SU-DHL-6 (cell line): ENCODE measurements at regions not wholly inside any gene's neighbourhood (a gene's known extent, or its start where the extent isn't known, plus 50 kb on each side); places are given as distances from the start of the nearest gene placed in this dataset.

Source experiments
- CTCF ChIP-seq: fragments of 200-600 bp; sonication (generic); IDR thresholded peaks from one replicate; pipeline ENCODE4 v1.5.1; 2017; ENCODE audit warnings: antibody characterized with exemption, mild to moderate bottlenecking, low read length, moderate library complexity; ENCODE audit not compliant: insufficient read depth, poor library complexity, severe bottlenecking
- EZH2phosphoT487 ChIP-seq: fragments of 200-600 bp; sonication (generic), shearing (Covaris generic); conservative IDR thresholded peaks from 2 replicates; pipeline ENCODE4 v1.6.1; 2018; ENCODE audit warnings: mild to moderate bottlenecking, antibody characterized with exemption, low read length, moderate library complexity, mixed read lengths

- no peak for TF ChIP-seq CTCF
- no peak for TF ChIP-seq EZH2phosphoT487
Observed at GRCh38 chr13:85089186-85089585, 710.0 kb downstream of the SLITRK6 start.
